Right ventricle myocardium inferior (tissue), 1 donor: ENCODE measurements at regions not wholly inside any gene's neighbourhood (a gene's known extent, or its start where the extent isn't known, plus 50 kb on each side); places are given as distances from the start of the nearest gene placed in this dataset.
"Not testable (repeated sequence)": the region's sequence is repeated elsewhere in the genome, so short reads cannot be mapped to it uniquely, and the experiment has no call there.

Experiments used
- ATAC-seq: fragments of 200-7000 bp; cut with Tn5 transposase; one replicate; pipeline ENCODE4 v1.9.1; 2020; ENCODE audit warnings: mild to moderate bottlenecking, moderate library complexity
- DNase-seq: peaks from one replicate; pipeline ENCODE4 v3.0.0; 2021; ENCODE audit errors: missing footprints
- intact Hi-C: fragments of 100-400 bp; cut with DNase I; formaldehyde crosslinking; loops from one replicate; pipeline ENCODE4 v1.11.0; 2022
- donor health status: DM: no; HTN: yes; CAD: no; lungs with severe emphysema.

DNA sequence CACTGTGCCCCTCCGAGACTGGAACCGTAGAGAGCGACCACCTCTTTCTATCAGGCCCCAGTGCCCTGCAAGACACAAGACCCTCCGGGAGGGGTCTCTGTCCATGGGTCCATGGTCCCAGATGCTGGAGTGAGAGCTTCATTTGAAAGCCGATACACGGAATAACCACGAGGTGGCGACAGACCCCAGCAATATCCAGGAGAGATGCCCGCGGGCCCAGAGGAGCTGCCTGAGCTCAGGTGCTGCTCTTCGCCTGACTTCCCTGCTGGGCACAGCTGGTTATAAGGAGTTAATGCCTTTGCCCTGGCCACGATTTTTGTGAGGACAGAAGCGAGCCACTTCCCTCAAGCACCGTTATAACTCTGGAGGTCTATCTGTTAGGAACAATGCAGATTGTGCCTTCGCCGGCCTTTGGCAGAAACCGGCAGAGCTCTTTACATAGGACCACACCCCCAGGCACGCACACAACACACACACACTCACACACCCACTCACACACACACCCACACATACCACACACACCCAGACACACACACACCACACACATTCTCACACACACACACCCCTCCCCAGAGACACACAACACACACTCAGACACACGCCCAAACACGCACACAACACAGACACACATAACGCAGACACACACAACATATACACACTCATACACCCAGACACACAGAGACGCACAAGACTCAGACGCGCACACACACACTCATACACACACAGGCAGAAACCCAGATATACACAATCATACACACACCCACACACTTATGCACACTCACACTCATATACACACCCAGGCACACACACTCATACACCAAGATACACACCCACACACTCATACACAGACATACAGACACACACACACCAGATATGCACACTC is 436.4 kb downstream of the SOX9 start:
- DNase-seq (no peak), ATAC-seq (peak; percentile 53)
- intact Hi-C loops = loop anchor here (5.0 to 10.0 kb wide), 2 partner anchors 170 to 598 kb away; no protein-coding TSS in a partner anchor

- DNase-seq (no peak), ATAC-seq (no peak)
- intact Hi-C loops = loop anchor here (5.0 to 10.0 kb wide), 2 partner anchors 168 to 596 kb away; no protein-coding TSS in a partner anchor
These were observed 438.2 kb downstream of the SOX9 start for GRCh38 chr17:72558971-72559476.

DNA sequence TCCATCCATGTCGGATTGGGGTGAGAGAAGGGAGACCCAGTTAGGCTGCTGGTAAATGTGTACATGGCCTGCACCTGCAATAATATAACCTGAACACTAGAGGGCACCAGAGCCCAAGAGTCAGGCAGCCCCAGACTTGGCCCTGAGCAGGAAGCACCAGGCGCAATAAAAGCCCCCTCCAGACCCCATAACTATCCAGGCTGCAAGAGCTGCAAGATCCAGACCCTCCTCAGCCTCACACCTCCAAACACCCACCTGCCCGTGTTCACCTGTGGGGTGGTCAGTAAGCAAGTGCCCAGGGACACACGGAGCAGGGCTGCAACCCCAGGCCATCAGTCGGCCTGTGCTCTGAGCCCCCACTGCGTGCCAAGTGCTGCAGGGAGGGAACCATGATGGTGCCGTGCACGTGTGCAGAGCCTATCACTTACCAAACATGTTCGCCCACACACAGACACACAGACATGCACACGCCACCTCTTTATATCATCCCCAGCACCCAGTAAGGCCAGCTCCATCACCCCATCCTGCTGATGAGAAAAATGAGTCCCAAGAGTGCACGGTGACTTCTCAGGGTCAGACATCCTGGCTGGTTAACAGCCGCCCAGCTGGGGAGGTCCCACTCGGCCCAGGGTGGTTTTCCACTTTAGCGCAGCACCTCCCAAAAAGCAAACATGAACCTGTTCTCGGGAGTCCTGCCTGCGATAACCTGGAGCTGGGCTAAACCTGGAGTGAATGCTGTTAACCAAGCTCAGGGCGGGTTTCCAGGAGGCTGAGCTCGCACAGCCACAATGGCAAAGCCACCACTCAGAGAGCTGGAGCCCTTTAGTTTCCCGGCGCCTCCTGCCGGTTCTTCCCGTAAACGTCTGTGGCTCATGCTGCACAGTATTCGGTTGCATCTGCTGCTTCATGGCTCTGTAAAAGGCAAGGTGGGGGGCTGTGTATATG is 439.8 kb downstream of the SOX9 start:
- DNase-seq (no peak), ATAC-seq (peak; percentile 62)
- intact Hi-C loops = no loop called here

DNA sequence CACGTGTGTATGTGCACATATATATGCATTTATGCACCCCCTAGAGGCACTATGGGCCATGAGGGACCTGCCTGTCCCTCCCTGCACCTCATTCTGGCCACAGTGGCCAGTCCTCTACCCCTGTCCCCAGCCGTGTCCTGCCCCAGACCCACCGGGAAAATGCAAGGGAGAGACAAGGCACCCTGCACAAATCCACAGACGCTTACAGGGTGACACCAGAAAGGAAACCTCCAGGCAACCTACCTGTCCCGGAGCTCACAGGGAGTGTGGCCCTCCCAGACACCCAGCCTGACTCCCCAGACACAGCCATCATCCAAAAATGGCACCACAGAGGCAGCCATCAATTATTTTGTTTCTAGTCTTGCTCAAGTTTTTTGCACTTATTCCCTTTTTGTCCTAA is 440.4 kb downstream of the SOX9 start:
- DNase-seq (no peak), ATAC-seq (no peak)
- intact Hi-C loops = no loop called here

- ATAC-seq (no peak), DNase-seq (no peak)
- intact Hi-C loops = no loop called here
These were observed 440.9 kb downstream of the SOX9 start for GRCh38 chr17:72561680-72562079.

- intact Hi-C loops = no loop called here
- ATAC-seq (no peak), DNase-seq (no peak)
These were observed 441.9 kb downstream of the SOX9 start for GRCh38 chr17:72562615-72563188.

- intact Hi-C loops = no loop called here
- ATAC-seq = no peak
- no peak for DNase-seq
These were observed 443.1 kb downstream of the SOX9 start for GRCh38 chr17:72563952-72564351.

GRCh38 chr17:72565006-72565405 is 444.2 kb downstream of the SOX9 start:
- no peak for ATAC-seq
- intact Hi-C loops = no loop called here
- DNase-seq = no peak

DNA sequence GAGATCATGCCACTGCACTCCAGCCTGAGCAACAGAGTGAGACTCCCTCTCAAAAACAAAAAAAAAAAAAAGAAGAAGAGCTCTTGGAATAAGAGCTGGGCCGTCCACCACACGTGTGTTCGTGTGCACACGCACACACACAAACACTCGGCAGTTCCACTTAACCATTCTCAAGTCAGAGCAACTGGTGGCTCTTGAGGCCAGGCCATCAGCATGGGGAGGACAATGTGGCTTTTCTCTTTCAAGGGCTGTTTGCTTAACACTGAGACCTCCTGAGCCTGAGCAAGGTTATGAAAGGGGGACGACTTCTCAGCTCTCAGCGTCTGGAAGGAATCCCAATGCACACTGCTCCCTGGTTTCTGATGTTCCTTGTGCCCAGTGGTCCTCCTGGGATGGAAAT is 444.9 kb downstream of the SOX9 start:
- ATAC-seq (no peak), DNase-seq (no peak)
- intact Hi-C loops = no loop called here

DNA sequence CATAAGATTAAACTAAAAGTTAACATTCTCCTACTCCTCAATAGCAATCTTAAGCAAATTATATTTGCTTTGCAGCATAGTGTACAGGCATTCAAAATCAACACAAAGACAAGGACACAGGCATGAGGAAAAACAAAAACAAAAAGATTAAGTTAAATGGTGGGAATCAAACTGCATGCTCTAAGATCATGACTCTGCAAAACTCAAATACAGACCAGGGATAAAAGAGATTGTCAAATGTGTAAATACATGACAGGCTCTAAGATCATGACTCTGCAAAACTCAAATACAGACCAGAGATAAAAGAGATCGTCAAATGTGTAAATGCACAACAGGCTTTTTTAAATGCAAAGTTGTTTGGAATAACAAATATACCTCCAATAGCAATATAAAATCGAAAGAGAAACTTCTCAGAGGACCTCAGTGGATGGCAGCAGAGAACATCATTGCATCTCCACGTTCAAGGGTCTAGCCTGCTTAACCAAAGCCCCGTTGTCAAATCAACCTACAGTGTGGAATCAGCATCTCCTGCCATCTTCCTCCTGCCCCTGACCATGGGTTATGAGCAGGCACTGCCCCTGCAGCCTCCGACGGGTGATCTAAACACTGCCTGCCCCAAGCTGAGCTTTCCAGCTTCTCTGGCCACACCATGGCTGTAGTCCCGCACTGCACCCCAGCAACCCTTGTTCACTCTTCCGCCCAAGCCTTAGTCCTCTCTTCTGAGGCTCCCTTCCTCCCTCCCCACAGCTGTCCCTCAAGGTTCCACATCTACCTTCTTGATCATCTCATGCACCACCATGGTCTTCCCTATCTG is 446.1 kb downstream of the SOX9 start:
- intact Hi-C loops = no loop called here
- DNase-seq (no peak), ATAC-seq (no peak)

GRCh38 chr17:72567774-72568173 is 447.0 kb downstream of the SOX9 start:
- no peak for ATAC-seq
- DNase-seq = no peak
- intact Hi-C loops = no loop called here

GRCh38 chr17:72569148-72569946 is 448.5 kb downstream of the SOX9 start:
- intact Hi-C loops = no loop called here
- DNase-seq (no peak), ATAC-seq (no peak)

- ATAC-seq = no peak
- intact Hi-C loops = no loop called here
- DNase-seq = no peak
These were observed 451.1 kb downstream of the SOX9 start for GRCh38 chr17:72571813-72572396.

DNA sequence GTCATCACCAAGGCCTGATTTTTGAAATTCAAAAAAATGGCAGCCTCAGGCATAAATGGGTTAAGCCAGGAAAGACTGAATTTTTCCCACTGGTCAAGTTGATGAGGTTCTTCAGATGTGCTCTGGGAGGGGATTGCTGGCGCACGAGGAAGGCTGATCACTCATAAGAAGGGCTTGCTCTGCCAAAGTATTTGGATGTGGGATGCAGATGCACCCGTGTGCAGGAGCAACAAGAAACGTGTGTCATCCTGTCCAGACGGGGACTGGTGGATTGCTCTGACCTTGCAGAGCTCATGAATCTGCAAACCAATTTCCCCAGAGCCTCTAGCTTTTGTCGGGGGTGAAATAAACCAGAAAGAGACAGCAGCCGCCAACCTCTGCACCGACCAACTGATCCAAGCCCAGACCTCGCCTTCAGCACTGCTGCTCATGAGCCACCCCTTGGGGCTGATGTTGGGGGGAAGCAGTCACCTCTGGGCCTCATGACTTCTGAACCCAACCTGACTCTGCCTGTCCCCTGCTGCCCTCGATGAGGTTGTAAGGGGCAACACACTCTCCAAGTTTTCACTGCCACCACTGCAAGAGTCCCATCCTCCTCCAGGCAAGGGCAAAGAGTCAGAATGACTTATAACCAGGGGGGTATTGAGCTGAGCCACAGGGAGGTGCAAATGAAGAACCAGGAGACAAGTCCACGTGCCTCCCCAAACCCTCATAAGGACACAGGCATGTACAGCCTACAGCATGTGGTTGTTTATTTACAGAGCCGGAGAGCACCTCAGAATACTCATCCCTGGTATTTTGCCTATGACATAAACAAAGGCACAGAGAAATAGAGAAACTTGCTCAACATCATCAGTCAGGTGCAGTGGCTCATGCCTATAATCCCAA is 452.0 kb downstream of the SOX9 start:
- intact Hi-C loops = no loop called here
- DNase-seq = no peak
- ATAC-seq = no peak

DNA sequence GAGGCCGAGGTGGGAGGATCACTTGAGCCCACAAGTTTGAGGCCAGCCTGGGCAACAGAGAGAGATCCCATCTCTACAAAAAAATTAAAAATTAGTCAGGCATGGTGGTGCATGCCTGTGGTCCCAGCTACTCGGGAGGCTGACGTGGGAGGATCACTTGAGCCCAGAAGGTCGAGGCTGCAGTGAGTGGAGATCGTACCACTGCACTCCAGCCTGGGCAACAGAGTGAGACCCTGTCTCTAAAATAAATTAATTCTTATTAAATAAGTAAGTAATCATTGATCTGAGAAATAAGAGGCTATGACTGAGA is 452.6 kb downstream of the SOX9 start:
- DNase-seq, ATAC-seq, intact Hi-C loops: not testable (repeated sequence)

DNA sequence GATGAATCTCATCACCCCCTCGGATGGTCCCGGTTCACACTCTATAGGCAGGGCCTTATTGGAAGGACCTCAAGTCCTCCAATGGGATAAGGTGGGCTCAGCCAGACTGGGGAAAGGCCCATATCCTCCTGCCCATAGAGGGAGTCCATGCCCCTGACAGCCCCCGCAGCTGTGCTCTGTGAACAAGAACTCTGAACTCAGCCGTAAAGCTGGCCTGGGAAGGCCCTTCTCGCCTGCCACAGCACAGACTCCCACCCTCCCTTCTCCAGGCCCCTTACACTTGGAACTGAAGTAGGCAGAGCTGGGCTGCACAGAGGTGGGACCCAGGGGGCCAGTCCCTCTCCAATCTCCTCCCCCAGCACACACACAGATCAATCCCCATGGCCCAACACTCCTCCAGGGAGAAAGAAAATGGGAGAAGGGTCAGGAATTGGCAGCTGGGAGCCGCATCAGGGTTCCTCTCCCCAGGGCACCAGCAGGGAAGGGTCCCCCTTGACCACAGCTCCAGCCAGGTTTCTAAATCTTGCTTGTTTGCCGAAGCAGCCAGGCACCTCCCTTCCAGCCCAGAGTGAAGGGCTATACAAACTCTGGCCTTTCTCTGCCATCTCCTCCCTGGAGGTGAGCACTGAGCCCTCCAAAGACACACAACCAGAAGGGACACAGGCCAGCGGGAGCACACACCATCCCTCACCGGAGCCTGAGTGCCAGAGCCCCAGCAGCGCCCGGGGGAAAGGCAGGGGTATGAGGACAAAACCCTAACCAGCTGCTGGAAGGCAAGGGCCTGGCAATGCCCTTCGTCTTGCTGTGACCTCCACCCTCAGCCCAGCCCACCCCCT is 454.1 kb downstream of the SOX9 start:
- intact Hi-C loops = no loop called here

More for the DNA sequence above, 454.1 kb downstream of the SOX9 start:
- no peak for DNase-seq
- ATAC-seq = no peak
